ENCODE measurements at regions not wholly inside any gene's neighbourhood (a gene's known extent, or its start where the extent isn't known, plus 50 kb on each side); places are given as distances from the start of the nearest gene placed in this dataset.
"Not testable (repeated sequence)": the region's sequence is repeated elsewhere in the genome, so short reads cannot be mapped to it uniquely, and the experiment has no call there.

GRCh38 chr2:125721072-125721721 is 934.8 kb upstream of the GYPC start:
- DNase-seq: no peak

- DNase-seq: no peak
These were observed 925.0 kb upstream of the GYPC start for GRCh38 chr2:125730921-125731320.

- DNase-seq: no peak
These were observed 919.7 kb upstream of the GYPC start for GRCh38 chr2:125736306-125736705.

- DNase-seq: peak; percentile 73
These were observed 910.4 kb upstream of the GYPC start for GRCh38 chr2:125745514-125745913.

GRCh38 chr2:125746321-125747164 is 909.4 kb upstream of the GYPC start:
- no peak for DNase-seq

GRCh38 chr2:125747165-125747425 is 908.9 kb upstream of the GYPC start:
- DNase-seq: no peak

- no peak for DNase-seq
These were observed 899.5 kb upstream of the GYPC start for GRCh38 chr2:125756431-125756830.

GRCh38 chr2:125796784-125797183 is 859.2 kb upstream of the GYPC start:
- DNase-seq: no peak

- DNase-seq: no peak
These were observed 858.8 kb upstream of the GYPC start for GRCh38 chr2:125797192-125797591.

GRCh38 chr2:125822746-125823145 is 833.2 kb upstream of the GYPC start:
- DNase-seq: no peak

- not testable (repeated sequence) for DNase-seq
These were observed 830.2 kb upstream of the GYPC start for GRCh38 chr2:125825781-125826180.

GRCh38 chr2:125837128-125837527 is 818.8 kb upstream of the GYPC start:
- peak; percentile 25 for DNase-seq

GRCh38 chr2:125837611-125838010 is 818.3 kb upstream of the GYPC start:
- no peak for DNase-seq

- no peak for DNase-seq
These were observed 816.0 kb upstream of the GYPC start for GRCh38 chr2:125839945-125840344.

GRCh38 chr2:125842041-125842440 is 813.9 kb upstream of the GYPC start:
- no peak for DNase-seq

GRCh38 chr2:125850541-125850940 is 805.4 kb upstream of the GYPC start:
- no peak for DNase-seq

- DNase-seq: no peak
These were observed 803.6 kb upstream of the GYPC start for GRCh38 chr2:125852364-125852763.

GRCh38 chr2:125853626-125854025 is 802.3 kb upstream of the GYPC start:
- DNase-seq: no peak

GRCh38 chr2:125855204-125855603 is 800.8 kb upstream of the GYPC start:
- DNase-seq: no peak

GRCh38 chr2:125857971-125858794 is 797.8 kb upstream of the GYPC start:
- no peak for DNase-seq

- DNase-seq: no peak
These were observed 794.5 kb upstream of the GYPC start for GRCh38 chr2:125861461-125861860.

GRCh38 chr2:125867908-125868307 is 788.0 kb upstream of the GYPC start:
- DNase-seq: no peak

- DNase-seq: no peak
These were observed 785.7 kb upstream of the GYPC start for GRCh38 chr2:125870264-125870663.
